ENCODE measurements at regions not wholly inside any gene's neighbourhood (a gene's known extent, or its start where the extent isn't known, plus 50 kb on each side); places are given as distances from the start of the nearest gene placed in this dataset.

DNA sequence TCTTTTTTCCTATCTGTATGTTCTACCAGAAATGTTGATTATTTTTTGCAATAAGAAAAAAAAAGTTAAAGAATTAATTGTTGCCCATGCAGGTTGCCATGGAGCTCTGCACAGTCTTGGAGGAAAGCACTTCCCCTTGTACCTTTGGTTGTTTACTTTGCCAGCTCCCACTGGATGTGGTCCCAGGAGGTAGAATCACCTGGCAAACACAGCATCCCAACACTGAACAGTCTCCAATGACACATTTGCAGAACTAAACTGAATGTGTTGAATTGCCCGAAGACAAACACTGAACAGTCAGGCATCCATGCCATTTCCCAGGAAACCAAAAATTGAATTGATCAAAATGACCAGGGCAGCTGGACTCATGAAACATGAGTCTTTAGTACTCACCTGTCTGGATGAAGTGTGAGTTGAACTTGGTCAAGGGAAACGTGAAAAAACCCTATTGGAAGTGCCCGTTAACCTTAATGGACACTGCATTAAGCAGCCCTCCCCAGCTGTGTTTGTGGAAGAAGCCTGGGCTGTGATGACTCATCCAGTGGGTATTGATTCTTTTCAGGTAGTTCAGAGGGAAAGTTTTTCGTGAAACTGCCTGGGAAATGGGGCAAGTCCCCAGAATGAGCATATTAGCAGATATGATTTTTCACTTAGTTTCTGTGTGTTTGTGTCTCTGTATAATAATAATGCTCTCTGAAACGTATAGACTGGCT lies 284.7 kb upstream of the STT3B start:
- TF ChIP-seq POLR2A (IDR thresholded peaks at IDR 0.05) (no peak), CTCF (IDR thresholded peaks at IDR 0.05) (no peak)

Measured in esophagus squamous epithelium (tissue), 4 donors.